HG02840 (cell line): ENCODE measurements at regions not wholly inside any gene's neighbourhood (a gene's known extent, or its start where the extent isn't known, plus 50 kb on each side); places are given as distances from the start of the nearest gene placed in this dataset.

ENCODE experiments used
- ATAC-seq: cut with Tn5 transposase; IDR thresholded peaks from one replicate; pipeline ENCODE4 v1.9.1; 2021; ENCODE audit warnings: mild to moderate bottlenecking, moderate library complexity, moderate number of reproducible peaks; ENCODE audit not compliant: unreplicated experiment, low FRiP score

DNA sequence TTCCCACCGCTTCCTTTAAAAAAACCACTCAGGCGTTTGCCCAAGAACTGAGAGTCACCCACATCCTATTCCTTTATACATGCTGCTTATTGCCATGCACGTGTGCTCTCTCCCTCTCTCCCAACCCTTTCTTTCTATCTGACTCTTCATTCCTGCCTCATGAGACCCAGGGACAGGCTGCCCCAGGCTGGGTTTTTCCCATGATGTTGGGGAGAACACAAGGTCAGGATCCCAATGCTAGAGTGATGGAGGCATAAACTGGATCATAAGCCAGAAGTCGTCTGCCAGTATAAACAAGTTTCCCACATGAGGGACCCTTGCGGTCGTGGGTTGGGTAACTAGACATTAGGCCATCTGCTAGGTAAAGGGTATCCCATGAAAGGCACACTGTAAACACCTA, 64.9 kb downstream of the CD2 start:
- ATAC-seq, result no peak

DNA sequence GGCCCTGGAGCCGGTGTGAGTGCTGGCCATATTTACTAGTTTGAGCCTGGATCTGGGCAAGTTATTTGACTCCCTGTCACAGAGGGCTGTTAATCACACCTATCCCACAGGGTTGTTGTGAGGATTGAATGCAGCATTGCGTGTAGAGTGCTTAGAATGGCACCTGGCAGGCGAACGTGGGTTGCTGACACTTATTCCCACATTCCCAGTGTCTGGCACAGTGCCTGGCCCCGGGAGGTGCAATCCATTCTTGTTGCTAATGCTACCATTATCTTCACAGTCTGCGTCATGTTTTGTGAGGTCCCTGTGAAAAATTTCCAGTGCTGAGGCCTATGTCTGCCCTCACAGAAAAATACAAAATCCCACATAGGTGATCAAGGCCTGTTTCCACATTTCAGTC, 66.1 kb downstream of the CD2 start:
- ATAC-seq, result no peak

DNA sequence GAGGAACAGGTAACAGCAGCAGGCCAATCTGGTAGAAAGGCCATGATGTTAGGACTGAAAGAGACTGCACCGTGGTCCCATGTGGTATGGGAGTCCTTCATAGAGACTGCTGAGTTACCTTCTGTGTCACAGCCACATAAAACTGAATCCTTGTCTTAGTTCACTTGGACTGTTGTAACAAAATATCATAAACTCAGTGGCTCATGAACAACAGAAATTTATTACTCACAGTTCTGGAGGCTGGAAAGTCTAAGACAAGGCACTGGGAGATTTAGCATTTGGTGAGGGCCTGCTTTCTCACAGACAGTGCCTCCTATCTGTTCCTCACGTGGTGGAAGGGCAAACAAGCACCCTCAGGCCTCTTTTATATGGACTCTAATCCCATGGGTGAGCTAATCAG, 67.5 kb downstream of the CD2 start:
- no peak for ATAC-seq

GRCh38 chr1:116824631-116825206, 70.5 kb downstream of the CD2 start:
- ATAC-seq, result no peak

DNA sequence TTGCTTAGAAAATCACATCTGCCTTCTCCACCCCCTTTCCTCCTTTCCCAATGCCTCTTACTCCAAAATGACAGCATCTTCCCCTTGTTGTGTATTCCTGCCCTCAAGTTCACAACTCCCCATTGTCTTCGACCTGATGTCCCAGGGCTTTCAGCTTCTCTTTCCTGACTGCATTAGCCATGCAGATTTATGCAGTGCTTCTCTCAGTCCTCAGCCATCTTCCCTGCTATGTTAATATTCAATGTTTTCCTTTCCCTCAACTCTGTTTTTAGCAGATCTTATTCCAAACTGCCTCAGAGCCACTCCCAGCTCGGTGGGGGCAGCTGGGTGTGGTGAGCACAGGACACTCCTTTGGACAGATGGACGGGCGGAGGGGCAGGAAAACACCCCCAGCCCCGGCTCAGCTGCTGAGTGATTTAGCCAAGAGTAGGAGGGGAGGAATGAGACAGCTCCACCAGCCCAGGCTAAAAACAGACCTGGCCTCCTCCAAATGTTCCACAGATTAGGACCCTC, 71.0 kb downstream of the CD2 start:
- no peak for ATAC-seq

DNA sequence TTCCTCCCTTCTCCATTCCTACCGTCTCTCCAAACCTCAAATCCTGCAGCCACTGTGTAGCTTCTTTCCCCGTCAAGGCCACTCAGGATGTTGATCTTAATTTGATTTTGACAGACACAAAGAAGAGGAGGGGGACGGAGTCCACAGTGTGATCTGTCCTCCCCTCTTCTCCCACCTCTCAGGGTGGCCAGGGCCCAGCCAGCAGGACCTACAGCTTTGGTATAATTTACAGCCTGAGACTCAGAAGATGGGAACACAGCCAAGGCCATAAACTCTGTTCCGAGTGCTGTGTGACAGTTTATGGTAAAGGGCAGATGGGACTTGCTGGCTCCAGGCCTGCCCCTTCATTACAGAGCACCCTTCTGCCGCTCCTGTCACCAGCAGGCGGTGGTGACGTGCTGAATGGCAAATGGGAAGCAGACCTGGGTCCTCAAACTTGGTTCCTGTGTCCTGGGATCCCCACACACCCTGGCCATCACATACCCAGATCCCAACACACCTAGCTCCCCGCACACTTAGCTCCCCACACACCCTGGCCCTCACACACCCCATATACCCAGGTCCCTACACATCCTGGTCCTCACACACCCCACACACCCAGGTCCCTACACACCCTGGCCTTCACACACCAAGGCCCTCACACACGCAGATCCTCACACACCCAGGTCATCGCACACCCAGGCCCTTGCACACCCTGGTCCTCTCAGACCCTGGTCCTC, 71.6 kb downstream of the CD2 start:
- no peak for ATAC-seq

GRCh38 chr1:116826818-116827606, 72.8 kb downstream of the CD2 start:
- ATAC-seq, result peak; percentile 78

DNA sequence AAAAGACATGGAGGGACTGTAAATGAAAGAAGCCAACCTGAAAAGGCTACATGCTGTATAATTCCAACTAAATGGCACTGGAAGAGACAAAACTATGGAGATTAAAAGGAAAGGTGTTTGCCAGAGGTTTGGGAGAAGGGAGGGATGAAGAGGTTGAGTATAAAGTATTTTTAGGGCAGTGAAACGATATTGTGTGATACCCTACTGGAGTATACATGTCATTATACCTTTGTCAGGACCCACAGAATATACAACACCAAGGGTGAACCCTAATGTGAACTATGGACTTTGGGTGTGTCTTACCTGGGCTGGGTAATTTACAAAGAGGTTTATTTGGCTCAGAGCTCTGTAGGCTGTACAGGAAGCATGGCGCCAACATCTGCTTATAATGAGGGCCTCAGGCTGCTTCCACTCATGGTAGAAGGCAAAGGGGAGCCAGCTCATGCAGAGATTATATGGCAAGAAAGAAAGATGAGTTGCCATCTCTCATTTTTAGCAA, 73.4 kb downstream of the CD2 start:
- ATAC-seq, result peak; percentile 2

DNA sequence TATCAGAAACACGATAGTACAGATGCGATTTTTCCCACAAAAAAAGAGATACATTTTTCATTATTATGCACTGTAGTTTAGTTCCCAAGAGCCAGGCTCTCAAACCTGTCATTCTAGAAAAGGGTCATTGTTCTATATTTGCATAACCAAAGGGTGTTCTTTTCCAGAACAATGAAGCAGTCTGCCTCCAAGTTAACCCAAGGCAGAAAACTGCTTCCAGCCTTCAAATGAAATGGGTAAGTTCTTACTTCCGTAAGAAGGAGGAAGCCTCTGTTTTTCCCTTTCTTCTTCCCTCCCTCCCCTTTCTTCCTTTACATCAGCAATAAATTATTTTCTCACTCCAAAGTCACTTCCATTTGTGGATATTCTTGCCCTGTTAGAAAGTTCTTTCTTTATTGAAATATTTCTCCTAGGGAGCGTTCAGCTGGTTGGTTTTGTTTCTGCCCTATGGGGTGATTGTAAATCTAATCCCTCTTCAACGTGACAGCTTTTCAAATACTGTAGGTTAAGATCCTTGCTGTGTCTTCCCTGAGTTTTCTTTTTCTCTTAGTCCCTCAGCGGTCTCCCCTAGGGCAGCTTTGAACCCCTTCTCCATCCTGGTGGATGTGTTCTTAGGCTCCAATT, 77.3 kb upstream of the PTGFRN start:
- ATAC-seq, result no peak

GRCh38 chr1:116832932-116833578, 76.7 kb upstream of the PTGFRN start:
- ATAC-seq, result no peak

- ATAC-seq, result no peak
Observed at GRCh38 chr1:116833718-116834117, 76.0 kb upstream of the PTGFRN start.

DNA sequence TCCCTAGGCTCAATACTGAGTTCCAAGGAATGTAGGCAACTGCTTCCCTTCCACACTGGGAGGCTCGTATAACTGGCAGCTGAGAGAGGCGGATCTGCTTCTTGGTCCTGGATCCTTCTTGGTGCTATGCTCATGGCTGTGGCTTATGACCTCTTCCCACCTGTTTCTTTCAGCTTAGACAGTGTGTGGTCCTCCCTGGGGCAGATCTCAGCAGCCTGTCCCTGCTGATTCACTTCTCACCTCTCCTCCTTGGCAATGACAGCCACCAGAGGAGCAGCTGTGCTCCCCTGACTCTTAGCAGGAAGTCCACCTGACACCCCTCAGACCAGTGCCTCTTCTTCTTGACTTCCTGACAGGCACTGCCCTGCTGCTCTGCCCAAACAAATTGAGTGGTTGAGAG, 75.1 kb upstream of the PTGFRN start:
- no peak for ATAC-seq

GRCh38 chr1:116835161-116835560, 74.6 kb upstream of the PTGFRN start:
- ATAC-seq, result no peak

DNA sequence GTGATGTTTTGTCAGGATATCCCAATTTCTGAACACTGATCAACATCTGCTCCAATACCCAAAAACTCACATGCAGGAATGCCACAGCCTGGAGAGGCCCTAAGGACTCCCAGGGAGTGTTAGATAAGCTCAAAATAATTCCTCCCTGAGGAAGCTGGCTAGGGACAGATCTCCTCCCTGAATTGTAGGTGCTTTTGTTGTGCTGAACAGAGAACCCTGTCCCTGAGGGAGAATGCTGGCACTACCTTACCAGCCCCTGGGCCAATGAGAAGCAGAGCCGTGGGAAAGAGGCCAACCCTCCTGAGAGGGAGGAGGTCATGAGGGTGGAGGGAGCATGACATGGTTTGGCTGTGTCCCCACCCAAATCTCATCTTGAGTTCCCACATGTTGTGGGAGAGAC, 73.6 kb upstream of the PTGFRN start:
- ATAC-seq, result no peak

DNA sequence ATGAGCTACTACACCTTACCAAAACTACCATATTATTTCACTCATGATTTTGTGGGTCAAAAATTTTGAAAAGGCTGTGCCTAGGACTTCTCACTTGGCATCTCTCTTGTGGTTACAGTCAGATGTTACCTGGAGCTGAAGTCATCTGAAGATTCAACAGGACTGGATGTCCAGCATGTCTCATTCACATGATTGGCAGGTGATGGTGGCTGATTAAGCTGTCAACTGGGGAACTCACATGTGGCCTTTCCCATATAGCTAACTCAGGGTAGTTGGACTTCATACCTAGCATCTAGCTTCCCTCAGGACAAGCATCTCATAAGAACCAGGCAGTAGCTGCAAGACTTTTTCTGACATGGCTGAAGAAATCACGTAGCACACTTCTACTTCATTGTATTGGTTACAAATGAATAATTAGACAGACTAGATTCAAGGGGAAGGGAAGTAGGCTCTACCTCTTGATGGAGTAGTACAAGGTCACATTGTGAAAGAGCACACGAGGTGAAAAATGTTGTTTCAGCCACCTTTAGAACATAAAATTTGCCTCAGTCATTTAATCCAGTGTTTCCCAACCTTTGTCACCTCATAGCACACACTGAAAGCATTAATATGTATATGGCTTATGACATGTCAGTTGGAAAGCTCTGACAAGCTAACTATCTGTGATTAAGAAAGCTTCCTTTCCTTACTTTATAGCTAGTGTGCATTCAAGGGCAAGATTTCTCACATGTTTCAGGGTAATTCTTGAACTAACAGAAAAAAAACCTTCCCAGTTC, 68.0 kb upstream of the PTGFRN start:
- ATAC-seq, result no peak

GRCh38 chr1:116842654-116843053, 67.1 kb upstream of the PTGFRN start:
- no peak for ATAC-seq

DNA sequence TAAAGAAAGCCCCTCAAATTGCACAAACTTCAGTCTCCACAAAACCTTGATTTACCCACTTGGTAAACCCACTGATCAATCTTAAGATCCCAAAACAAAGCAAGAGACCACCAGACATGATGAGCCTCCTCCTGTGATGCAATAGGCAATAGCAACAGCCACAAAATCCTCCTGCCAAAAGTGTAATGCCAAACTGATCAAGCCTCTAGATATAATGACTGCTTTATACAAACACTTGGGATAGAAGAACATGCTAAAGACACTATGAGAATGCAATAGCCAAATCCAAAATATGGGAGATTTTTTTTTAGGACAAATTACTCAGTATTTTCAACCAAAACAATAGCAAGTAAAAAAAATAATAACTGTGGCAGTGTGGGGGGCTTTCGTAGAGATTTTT, 64.9 kb upstream of the PTGFRN start:
- ATAC-seq, result no peak

DNA sequence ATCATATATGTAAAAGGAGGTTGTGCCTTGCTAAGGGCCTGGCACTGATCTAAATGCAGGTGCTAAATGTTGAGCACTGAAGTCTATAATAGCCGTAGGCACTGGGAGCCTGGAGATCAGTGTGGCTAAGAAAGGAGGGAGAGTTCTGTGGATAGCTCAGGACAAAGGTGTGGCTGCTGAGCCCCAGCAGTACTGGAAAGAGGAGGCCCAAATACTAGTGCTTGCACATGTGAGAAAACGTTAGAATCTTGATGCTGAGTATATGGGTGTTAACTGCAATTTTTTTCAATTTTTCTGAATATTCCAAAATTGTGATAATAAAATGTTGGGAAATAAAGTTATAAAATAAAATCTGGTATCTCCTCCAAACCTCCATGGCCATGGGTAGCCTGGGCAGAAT, 62.5 kb upstream of the PTGFRN start:
- no peak for ATAC-seq

DNA sequence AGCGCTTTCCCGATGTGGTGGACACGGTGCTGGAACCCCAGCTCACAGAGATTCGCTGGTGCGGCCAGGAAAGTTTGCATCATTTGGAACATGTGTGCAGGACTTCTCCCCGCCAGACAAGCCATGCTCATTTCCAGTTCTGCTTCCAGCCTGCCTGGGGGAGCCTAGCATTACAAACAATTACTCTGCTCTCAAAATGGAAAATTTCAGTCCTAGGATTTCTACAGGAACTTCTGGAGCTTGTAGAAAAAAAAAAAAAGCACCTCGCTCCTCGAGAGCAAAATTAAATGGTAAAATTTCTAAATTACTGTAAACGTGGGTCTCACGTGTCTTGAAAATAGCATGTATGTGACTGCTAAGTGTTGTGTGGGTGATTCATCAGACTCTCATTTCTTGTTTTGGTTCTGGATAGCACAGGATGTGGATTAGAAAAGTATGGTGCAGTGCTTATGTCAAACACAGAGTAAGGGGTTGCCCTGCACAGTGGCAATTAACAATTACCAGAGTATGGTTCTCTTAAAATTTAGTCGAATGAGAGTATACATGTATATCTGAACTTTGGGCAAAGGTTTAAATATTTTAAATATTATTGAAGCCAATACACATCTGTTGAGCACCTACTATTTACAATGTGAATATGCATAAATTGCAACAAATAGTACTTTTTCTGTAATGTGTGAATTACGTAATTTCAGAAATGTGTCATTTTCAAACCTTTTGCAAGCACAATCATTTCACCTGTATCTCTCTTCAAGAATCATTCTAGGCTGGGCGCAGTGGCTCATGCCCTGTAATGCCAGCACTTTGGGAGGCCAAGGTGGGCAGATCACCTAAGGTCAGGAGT, 61.8 kb upstream of the PTGFRN start:
- no peak for ATAC-seq
